ENCODE measurements at regions not wholly inside any gene's neighbourhood (a gene's known extent, or its start where the extent isn't known, plus 50 kb on each side); places are given as distances from the start of the nearest gene placed in this dataset.

DNA sequence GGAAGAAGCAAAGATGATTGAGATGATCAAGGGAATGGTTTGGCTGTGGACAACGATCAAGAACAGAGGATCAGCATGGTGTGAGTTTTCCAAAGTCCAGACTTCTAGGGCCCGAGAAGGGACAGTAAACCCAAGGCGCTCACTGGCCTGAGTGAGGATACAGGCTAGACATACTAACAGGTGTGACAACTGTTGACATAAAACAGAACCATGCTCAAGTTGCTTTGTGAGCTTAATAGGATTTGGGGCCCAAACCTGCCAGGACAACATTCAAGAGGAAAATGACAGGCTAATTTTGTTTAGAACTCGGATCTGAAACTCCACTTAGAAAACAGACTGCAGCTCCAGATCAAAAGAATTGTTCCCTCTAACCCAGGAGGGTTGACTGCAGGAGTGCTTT is 68.1 kb upstream of the ACKR3 start:
- no peak for DNase-seq

DNA sequence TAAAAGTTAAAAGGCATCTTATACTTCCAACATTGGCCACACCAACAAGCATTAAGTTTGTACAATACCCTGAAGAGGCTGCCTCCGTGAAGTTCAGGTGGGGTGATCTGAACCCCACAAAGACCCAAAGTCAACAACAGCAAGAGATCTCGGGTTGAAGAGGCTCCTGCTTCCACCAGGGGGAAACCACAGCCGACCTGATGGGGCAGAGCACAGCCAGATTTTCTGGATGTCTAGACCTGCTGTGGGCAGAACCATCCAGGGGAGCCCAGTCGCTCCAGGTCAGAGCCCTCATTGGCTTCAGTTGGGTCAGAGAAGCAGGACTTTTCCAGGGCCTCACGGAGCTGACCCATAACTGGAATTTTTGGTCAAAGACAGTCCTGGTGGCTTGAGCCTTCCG is 66.5 kb upstream of the ACKR3 start:
- no peak for DNase-seq

DNA sequence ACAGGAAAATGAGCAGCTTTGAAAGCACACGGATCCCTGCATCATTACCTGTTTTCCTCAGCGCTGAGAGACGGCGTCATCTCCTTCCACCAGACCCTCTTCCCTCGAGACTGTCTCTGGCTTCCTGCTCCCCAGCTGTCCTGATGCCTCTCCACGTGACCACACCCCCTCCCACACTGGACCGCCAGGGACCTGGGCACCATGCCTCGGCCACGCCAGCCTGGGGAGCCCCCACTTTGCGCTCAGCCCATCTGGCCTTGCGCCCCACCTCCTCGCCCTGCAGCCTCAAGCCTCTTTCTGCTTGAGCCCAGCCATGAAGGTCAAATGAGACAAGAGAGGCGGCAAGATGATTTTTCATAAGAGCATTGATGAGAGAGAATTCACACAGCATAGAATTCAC is 66.0 kb upstream of the ACKR3 start:
- DNase-seq, result no peak

DNA sequence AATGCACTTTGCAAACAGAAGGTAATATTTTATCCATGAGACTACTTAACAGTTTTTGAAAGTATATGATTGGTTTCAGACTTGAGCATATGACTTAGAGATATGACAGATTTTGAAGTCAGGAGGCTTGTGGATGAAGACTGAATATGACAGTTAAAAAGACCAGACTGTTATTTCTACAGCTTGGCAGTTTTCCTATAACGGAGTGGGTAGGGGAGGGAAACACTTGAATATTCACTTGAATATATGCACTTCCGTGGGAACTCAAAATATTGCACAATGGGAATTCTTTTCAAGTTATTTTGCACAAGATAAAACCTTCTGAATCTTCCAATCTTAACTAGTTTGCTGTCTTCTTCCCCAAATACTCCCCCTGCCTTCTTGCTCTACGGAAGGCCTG is 64.6 kb upstream of the ACKR3 start:
- no peak for DNase-seq

DNA sequence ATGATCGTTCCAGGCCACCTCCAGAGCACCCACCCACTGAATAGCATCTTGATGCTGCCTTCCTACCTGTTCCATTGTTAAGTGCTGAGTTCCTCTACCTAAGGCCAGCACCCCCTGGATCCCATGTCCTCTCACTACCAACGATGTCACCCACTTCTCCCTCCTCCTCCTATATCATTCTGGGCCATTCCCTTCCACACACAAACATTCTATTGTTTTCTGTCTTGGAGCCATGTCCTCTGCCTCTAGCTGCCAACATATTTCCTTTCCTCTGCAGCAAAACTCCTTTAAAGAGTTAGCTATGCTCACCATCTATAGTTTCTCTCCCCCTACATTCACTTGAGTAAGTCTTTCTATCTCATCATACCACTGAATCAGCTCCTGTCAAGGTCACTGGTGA is 64.0 kb upstream of the ACKR3 start:
- no peak for DNase-seq

DNA sequence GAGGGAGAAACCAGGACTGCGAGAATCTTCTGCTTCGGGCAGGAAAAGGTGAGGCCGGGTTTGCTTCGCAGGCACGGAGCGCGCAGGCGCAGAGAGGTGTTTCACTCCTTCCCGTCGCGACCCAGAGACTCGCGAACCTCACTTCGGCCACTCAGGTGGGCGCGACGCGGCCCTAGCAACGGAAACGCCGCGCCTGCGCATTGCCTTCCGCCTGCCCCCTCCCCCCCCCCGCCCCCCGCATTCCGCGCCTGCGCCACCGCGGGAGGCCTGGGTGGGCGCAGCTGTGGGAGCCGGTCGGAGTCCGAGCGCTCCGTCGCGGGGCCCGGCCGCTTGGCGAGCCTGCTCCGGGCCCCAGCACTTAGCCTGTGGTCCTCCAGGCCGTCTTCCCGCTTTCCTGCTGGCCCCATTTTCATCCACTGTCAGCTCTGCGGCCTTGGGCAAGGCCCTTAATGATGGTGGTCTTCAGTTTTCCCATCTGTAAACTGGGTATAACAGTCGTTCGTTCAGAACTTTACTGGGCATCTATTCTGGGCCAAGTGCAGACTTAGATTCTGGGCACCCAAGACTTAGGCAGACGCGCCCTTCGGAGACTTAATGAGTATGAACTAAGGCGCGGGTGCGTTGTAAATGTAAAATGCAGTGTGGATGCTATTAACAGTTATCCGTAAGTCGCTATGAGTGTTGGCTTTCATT is 62.1 kb upstream of the ACKR3 start:
- peak; percentile 21 for DNase-seq

DNA sequence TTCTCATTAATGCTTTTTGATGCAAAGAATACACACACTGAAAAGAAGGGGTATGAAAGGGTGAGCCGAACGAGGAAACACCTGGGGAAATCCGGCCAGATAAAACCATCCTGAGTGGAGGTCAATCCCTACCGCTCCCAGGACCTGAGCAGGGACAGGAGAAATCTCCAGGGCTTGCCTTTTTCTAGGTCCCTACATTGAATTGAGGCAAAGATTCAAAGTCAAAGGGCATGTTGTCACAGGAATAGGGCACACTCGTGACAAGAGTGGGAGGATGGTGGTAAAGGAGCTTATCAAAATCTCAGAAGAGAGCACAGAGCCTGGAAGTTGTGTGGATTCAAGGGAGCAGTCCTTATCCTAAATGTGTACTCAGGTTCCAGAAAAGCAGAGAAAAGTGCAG is 61.2 kb upstream of the ACKR3 start:
- no peak for DNase-seq

DNA sequence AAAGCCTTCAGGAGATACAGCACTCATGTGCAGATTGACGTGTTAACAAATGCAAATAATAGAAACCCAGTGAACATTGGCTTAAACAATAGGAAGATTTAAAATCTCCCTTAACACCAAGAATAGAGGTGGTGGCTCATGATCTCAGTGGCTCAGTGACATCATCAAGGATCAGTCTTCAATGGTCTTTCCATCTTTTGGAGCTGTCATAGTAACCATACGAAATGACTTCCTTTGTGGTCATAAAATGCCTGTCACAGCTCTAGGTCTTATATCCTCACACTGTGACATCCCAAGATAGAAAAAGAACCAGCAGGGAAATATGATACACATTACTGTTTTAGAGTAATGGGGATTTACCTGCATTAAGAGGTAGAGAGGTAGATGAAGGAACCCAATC is 59.6 kb upstream of the ACKR3 start:
- DNase-seq, result no peak

DNA sequence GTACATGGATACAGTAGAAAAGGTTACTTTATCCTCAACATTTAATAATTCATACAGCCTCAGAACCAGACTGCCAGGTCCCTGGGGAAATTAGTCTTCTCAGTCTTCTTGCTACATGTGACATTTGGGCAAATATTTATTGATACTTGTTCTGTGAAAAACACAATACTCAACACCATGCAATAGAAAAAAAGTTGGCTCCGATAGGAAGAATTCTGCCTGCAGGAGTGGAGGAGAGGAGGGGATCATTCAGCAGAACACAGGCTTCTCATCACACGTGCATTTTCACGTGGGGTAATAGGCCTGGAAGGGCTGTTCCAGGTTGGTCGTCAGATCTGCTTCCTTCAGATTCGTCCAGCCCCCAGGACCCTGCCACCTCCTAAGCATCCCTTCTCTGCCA is 58.4 kb upstream of the ACKR3 start:
- DNase-seq, result no peak

DNA sequence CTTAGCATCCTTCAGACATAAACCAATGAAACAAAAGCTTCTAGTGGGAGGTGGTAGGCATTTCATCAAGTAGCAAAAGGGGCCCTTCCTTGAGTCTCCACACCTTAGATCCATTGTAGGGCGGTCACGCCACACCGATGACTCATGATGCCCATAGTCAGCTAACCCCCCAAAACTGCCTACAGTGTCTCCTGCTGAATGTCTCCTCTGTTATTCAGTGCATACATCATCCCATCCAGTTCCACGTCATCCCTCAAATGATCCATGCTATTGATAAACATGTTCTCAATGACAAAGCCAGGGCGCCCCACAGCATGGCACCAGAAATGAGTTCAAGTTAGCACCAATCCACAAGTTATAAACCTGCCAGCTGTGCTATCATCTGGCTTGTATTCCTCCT is 57.4 kb upstream of the ACKR3 start:
- DNase-seq, result no peak

DNA sequence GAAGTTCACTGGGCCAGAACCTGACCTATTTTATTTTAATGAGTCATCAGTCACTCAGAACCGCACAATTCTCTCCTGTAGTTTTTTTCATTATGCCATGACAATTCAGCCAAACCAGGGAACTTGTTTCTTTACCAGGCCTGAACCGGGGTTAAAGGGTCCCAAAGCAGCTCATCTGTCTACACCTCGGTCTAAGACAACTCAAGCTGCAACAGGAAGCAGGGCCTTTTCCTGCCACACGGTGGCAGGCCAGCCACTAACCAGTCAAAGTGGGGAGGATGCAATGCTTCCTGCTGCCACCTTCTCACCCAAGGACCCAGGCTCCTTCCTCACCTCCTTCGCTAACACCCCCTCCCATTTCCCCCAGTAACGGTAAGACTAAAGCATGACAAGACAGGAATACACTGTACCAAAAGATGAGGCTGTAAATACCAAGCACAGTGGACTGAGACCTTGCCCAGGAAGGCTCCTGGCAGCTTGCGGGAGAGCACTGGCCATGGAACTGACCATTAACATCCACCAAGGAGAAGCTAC is 56.7 kb upstream of the ACKR3 start:
- DNase-seq, result peak; percentile 76

DNA sequence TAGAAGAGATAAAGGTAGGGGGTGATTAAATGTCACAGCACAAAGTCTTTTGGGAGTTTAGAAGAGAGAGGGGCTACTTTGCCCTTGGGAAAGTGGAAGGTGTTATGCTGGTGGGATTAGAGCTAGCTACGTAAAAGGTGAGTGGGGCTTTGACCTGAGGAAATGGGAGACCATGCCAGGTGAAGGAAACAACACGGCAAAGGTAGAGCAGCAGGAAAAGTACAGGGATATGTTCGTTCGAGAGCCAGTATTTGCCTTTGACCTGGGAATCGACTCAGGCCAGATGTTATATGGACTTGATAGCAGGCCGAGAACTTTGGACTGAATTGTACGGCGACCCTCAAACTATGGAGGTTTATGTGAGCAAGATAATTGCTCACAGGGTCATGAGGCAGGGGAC is 55.7 kb upstream of the ACKR3 start:
- DNase-seq, result no peak

DNA sequence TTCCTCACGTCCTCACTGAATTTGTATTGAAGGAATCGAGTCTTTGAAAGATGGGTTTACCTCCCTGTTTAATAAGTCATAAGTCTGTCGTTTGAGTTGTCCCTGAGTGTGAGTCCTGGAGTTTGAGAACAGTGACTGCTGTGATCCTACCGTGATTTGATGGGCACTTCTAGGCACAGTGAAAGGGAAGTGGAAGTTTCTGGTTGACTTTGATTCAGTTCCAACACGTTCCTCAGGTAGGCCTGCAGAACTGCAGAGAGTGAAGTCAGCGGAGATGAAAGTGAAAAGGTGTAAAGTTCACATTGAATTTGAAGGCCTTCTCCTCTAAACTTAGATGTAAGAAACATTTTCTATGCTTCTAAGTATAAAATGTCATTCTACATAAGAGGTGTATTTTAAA is 52.9 kb upstream of the ACKR3 start:
- DNase-seq, result no peak

DNA sequence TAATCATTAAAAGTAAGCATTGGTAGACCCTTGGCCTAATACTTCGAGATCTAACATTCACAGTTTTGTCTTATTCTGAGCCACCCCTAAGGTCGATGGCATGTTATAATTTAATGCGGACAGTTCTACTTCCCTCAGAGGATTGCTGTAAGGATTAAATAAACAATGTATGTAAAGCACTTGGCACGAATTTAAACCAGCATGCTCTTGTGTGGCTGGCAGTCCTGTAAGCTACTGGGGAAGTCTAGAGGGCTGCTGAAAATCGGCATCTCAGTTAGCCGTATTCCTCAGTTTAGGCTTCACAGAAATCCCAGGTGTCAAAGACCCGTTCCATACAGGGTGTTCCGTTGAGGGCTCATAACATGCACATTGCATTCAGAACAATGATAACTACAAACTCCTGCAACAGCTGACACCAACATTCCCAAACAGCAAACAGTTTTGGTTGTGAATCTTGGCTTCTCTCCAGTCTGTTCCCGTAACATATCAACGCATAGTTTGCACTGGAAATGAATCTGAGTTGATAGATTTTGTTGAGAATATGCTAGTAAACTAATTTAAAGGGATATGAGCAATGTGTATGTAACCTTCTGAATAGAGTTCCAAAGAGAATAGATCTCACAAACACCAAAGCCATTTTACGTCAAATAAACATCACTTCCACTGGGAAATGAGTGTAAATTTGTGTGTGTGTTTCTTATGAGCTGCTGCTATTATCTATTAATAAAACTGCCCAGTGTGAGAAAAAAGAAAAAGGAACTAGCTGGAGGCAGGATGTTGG is 52.2 kb upstream of the ACKR3 start:
- no peak for DNase-seq
